ENCODE measurements at regions not wholly inside any gene's neighbourhood (a gene's known extent, or its start where the extent isn't known, plus 50 kb on each side); places are given as distances from the start of the nearest gene placed in this dataset.

DNA sequence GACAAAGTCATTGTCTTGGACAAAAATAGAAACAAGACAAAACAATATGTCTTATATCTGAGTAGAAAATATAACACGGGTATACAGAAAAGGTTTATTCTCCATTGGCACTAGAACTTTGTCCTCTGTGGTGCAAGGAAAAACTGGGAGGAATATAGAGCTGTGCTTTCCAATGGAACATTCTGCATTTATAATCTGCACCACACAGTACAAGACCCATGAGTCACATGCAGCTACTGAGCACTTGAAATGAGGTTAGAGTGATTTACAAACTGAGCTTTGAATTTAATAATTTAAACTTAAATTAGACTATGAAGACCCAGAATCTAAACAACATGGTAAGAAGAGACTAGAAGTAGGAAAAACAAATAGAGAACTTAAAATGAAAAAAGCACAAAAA, 86.1 kb downstream of the RAP2A start:
- no peaks in the 10 kb centered on the region for H3K4me1 Mint-ChIP-seq
- peaks cover 2% of the 10 kb centered on the region for H3K9me3 Mint-ChIP-seq
- H3K4me3 Mint-ChIP-seq, result no peak overlapping the region
- no peak overlapping the region for H3K27ac Mint-ChIP-seq
- H3K27me3 Mint-ChIP-seq, result peaks cover 6% of the 10 kb centered on the region
- ChIA-PET CTCF (no interaction called here), POLR2A (no interaction called here)
- H3K36me3 Mint-ChIP-seq (ENCODE audit: low read depth), result no peaks in the 10 kb centered on the region
- no peak for DNase-seq

DNA sequence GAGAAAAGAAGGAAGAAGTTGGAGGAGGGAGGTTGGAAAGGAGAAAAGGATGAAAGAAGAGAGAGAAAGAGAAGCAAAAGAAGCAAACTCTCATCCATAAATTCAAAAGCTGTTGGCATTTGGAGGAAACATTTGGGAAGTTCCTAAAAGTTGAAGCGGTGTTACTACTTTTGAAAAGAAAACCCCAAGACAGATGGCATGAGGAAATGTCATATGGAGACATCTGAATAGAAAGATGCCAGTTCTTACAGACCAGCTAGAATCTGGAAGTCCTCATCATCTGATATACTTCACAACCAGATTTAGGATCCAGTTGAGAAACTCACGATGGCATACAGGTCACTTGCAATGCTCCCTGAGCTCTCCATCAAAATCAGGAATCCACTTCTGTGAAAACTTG, 86.9 kb downstream of the RAP2A start:
- no peak overlapping the region for H3K27ac Mint-ChIP-seq
- CTCF ChIA-PET, result no interaction called here
- no peaks in the 10 kb centered on the region for H3K4me1 Mint-ChIP-seq
- peaks cover 2% of the 10 kb centered on the region for H3K9me3 Mint-ChIP-seq
- POLR2A ChIA-PET, result no interaction called here
- no peaks in the 10 kb centered on the region for H3K36me3 Mint-ChIP-seq (ENCODE audit: low read depth)
- no peak overlapping the region for H3K4me3 Mint-ChIP-seq
- no peak for DNase-seq
- H3K27me3 Mint-ChIP-seq, result peaks cover 6% of the 10 kb centered on the region

DNA sequence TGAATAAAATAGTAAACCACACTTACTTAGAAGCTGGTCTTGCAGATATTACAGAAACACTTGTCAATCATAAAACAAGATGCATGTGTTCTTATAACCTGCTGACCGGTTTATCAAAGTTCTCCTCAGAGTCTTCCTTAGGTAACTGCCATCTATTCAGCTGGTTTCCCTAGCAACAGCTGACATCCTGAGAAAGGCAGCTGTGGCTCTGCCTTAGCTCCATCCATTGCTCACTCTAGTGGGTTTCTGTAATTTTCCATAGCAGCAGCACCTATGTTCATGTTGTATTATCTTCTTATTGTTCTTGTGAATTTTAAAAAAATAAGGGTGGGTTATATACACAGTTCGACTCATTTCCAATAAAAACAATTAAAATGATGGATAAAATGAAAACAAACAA, 87.8 kb downstream of the RAP2A start:
- DNase-seq, result no peak
- Mint-ChIP-seq H3K36me3 (ENCODE audit: low read depth) (no peaks in the 10 kb centered on the region), H3K4me1 (no peaks in the 10 kb centered on the region), H3K27me3 (peaks cover 6% of the 10 kb centered on the region), H3K9me3 (peaks cover 2% of the 10 kb centered on the region), H3K4me3 (no peak overlapping the region), H3K27ac (no peak overlapping the region)
- POLR2A ChIA-PET, result no interaction called here
- CTCF ChIA-PET, result no interaction called here

DNA sequence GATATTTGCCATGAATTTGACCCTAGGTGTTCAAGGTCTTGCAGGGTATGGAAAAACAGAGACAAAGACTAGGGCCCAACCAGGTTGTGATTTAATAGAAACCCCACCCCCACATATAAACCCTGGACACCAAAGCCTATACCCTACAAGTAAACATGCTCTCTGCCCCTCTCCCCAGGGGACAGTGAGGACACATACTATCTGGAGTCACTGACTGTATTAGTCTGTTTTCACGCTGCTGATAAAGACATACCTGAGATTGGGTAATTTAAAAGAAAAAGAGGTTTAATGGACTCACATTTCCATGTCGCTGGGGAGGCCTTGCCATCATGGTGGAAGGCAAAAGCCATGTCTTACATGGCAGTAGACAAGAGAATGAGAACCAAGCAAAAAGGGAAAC, 88.3 kb downstream of the RAP2A start:
- POLR2A ChIA-PET, result no interaction called here
- CTCF ChIA-PET, result no interaction called here
- Mint-ChIP-seq H3K4me3 (no peak overlapping the region), H3K27ac (no peak overlapping the region), H3K4me1 (no peaks in the 10 kb centered on the region), H3K9me3 (peaks cover 2% of the 10 kb centered on the region), H3K36me3 (ENCODE audit: low read depth) (no peaks in the 10 kb centered on the region), H3K27me3 (peaks cover 6% of the 10 kb centered on the region)
- DNase-seq, result no peak

DNA sequence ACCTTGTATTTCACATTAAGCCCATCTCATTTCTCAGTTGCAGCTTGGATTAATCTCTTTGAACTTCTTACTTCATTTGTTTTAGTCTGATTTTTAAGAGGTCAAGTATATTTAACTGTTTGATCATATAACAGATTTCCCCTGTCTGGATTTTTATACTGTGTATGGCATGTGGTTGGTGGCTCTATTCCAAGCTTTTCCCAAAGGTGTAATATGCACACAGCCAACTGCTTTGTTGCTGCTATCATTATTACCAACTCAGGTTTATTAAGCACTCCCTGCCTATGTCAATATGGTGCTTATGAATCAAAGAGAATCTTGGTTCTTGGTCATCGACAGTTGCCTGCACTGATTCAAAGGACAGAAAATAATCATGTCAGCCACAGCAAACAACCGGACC, 92.6 kb downstream of the RAP2A start:
- POLR2A ChIA-PET, result no interaction called here
- no peak overlapping the region for H3K4me3 Mint-ChIP-seq
- H3K27me3 Mint-ChIP-seq, result peaks cover 4% of the 10 kb centered on the region

DNA sequence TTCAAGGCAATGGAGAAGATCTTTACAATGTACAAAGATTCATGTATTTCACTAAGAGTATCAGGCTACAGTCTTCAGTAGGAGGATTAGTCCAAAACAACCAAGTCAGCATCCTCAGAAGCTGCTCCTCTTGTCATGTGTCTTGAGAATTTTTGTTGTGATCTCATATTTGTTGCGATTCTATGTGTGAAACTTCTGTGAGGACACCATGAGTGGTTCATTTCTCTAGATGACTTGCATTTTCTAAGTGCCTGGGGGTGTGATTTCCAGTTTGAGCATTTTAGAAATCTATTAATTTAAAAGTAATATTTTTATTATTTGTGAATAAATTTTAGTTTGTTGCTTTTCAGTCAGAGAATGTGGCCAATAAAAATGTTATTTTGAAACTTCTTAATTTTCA, 94.5 kb downstream of the RAP2A start:
- H3K4me3 Mint-ChIP-seq, result no peak overlapping the region
- CTCF ChIA-PET, result no interaction called here
- no peaks in the 10 kb centered on the region for H3K4me1 Mint-ChIP-seq
- H3K27me3 Mint-ChIP-seq, result no peaks in the 10 kb centered on the region
- no peaks in the 10 kb centered on the region for H3K9me3 Mint-ChIP-seq
- POLR2A ChIA-PET, result no interaction called here
- no peak for DNase-seq
- H3K36me3 Mint-ChIP-seq (ENCODE audit: low read depth), result no peaks in the 10 kb centered on the region
- H3K27ac Mint-ChIP-seq, result no peak overlapping the region

More for the DNA sequence above, 92.6 kb downstream of the RAP2A start:
- H3K4me1 Mint-ChIP-seq, result no peaks in the 10 kb centered on the region
- no peaks in the 10 kb centered on the region for H3K36me3 Mint-ChIP-seq (ENCODE audit: low read depth)
- no peak for DNase-seq
- H3K27ac Mint-ChIP-seq, result no peak overlapping the region
- CTCF ChIA-PET, result no interaction called here
- no peaks in the 10 kb centered on the region for H3K9me3 Mint-ChIP-seq

DNA sequence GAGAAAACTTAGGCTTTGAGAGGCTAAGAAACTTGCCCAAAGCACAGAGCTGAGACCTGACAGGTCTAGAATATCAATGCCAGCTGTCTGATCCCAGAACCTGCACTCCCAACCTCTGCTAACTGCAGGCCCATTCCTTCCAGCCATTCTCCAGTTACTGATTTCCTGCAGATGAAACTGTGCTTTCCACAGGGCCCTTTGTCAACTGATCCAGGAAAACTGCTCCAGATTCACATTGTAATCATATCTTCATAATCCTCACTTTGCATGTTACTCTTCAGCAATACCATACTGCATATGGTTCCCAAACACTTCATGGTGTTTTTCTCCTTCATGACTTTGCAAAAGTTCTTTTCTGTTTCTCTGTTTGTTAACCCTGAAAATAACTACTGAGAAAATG, 100.6 kb downstream of the RAP2A start:
- no peak for DNase-seq
- Mint-ChIP-seq H3K27me3 (no peaks in the 10 kb centered on the region), H3K36me3 (ENCODE audit: low read depth) (no peaks in the 10 kb centered on the region), H3K4me1 (no peaks in the 10 kb centered on the region), H3K4me3 (no peak overlapping the region), H3K27ac (no peak overlapping the region), H3K9me3 (no peaks in the 10 kb centered on the region)
- CTCF ChIA-PET, result no interaction called here
- POLR2A ChIA-PET, result no interaction called here

DNA sequence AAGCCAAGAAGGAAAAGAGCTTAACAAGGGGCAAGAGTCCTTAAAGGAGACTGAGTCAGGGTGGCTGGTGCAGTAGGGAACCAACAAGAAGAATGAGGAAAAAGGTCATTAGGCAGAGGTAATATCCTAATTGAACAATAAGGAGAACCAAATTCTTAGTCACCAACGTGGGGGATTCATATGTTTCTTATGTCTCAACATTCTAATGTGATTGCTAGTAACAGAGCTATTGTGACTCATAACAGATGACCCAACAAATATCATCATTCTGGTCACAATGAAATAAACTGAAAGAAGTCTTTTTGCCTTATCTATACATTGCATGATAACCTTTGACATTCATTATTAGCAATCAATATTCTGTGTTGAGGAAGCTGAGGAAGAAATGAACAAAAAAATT, 101.6 kb downstream of the RAP2A start:
- Mint-ChIP-seq H3K36me3 (ENCODE audit: low read depth) (no peaks in the 10 kb centered on the region), H3K9me3 (no peaks in the 10 kb centered on the region), H3K27me3 (peaks cover 4% of the 10 kb centered on the region), H3K4me3 (no peak overlapping the region), H3K4me1 (no peaks in the 10 kb centered on the region), H3K27ac (no peak overlapping the region)
- DNase-seq, result no peak
- POLR2A ChIA-PET, result no interaction called here
- CTCF ChIA-PET, result no interaction called here

DNA sequence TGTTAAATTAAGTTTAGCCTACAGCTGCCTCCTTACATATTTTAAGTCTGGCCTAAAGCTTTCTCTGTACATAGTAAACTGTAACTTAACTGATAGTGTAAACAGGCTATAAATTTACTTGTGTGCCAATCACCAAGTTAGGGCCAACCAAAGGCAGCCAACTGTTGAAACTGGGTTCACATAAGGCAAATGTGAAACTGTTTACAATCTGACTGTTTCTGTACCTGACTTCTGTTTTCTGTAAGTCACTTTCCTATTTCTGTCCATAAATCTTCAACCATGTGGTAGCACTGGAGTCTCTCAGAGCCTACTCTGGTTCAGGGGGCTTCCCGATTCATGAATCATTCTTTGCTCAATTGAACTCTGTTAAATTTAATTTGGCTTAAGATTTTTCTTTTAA, 103.1 kb downstream of the RAP2A start:
- H3K27ac Mint-ChIP-seq, result no peak overlapping the region
- CTCF ChIA-PET, result no interaction called here

DNA sequence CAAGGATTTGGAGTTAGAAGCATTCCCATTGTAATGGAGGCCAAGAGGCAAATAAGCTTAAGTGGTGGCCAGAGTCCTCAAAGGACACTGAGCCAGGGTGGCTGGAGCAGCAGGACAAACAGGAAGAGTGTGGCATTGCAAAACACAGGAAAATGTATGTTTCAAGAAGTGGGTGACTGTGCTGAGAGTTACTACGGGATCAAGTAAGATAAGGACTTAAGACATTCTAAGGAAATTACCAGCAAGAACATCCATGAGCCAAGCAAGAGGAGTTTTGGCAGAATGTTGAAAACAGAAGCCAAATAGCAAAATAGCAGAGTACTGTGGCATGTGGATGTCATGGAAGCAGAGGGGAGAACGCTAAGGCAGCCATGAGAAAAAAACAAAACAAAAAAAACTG, 104.2 kb downstream of the RAP2A start:
- no peak overlapping the region for H3K27ac Mint-ChIP-seq
- no peaks in the 10 kb centered on the region for H3K36me3 Mint-ChIP-seq (ENCODE audit: low read depth)
- DNase-seq, result no peak
- no peaks in the 10 kb centered on the region for H3K4me1 Mint-ChIP-seq
- H3K4me3 Mint-ChIP-seq, result no peak overlapping the region
- peaks cover 4% of the 10 kb centered on the region for H3K27me3 Mint-ChIP-seq
- CTCF ChIA-PET, result no interaction called here
- POLR2A ChIA-PET, result no interaction called here
- H3K9me3 Mint-ChIP-seq, result no peaks in the 10 kb centered on the region

More for the DNA sequence above, 103.1 kb downstream of the RAP2A start:
- Mint-ChIP-seq H3K4me1 (no peaks in the 10 kb centered on the region), H3K27me3 (peaks cover 4% of the 10 kb centered on the region), H3K4me3 (no peak overlapping the region), H3K36me3 (ENCODE audit: low read depth) (no peaks in the 10 kb centered on the region), H3K9me3 (no peaks in the 10 kb centered on the region)
- no peak for DNase-seq
- POLR2A ChIA-PET, result no interaction called here

DNA sequence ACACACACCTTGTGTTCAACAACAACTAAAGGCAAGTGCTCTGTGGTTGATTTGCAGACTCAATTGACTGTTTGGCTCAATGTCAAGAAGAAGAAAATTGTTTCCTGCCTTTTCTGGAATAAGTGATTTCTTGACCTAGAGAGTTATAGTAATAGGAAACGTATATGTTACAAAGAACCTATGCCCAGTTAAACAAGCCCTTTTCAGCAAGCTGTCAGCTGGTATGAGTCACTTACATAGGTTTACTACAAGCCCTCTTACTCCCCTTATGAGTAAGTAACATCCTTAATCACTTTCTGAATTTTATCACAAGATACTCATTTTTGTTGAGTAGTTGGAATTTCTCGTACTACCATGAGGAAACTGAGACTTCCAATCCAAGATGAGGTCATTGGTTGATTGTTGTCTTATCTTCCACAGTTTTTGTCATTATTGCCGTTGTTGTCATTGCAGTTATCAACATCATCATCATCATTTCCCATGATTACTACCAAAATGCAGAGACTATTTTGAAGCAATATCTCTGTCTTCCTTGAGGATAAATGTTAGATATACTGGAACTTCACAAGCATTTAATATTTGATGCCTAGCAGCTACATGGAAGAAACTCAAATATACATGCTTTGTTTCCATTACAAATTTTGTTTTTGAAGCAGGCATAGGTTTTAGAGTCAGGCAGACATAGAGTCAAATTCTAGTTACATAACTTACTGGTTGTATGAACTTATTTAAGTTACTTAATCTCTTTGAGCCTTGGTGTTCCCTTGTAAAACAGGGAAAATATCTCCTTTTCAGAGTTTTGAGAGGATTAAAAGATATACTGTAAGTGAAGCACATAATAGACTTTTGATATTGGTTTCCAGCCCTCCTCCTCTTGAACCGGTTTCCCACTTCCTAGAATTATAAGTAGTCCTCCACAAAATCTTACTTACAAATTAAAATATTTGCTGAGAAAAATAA, 106.0 kb downstream of the RAP2A start:
- Mint-ChIP-seq H3K4me1 (no peaks in the 10 kb centered on the region), H3K4me3 (no peak overlapping the region), H3K27me3 (peaks cover 4% of the 10 kb centered on the region), H3K27ac (no peak overlapping the region), H3K9me3 (no peaks in the 10 kb centered on the region), H3K36me3 (ENCODE audit: low read depth) (no peaks in the 10 kb centered on the region)
- POLR2A ChIA-PET, result no interaction called here
- CTCF ChIA-PET, result no interaction called here
- no peak for DNase-seq

DNA sequence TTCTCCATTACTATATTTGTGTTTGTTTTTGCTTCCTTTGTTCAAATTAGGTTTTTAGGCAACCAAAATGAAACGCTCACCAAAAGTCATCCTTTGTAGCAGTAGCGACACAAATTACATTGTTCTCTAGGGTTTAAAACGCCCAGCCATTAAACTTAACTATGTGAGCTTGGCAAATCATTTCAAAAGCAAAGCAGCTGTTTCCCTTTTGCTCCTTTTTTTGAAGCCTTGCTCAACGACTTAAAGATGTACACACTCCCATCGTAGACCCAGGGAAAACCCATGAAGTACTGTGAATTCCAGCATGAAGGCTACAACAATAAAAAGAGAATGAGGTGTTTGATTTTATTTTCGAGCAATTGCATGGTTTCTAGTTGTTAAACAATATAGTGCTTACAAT, 106.7 kb downstream of the RAP2A start:
- CTCF ChIA-PET, result no interaction called here
- H3K36me3 Mint-ChIP-seq (ENCODE audit: low read depth), result no peaks in the 10 kb centered on the region
- POLR2A ChIA-PET, result no interaction called here

DNA sequence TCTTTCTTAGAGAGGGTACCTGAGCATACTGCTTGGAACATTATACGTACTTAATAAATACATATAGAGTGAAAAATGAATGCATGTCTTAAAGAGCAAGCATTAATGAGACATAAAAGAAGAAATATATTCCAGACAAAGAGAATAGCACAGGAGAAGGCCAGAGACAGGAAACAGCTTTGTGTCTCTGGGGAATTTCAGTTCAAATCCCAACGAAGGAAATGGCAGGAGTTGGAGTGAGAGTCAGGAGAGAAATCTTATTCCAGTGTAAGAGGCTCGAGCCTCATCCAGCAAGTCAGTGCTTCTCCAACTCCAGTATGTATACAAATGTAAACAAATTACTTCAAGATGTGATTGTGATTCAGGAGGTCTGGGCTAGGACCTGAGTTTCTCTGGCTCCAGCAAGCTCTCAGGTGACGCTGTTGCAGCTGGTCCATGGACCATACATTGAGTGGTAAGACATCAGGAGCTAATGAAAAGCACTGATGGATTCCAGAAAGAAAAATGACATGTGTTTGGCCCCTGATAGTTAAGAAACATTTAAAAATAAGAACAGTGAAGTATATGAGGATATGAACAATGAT, 108.2 kb downstream of the RAP2A start:
- peaks cover 4% of the 10 kb centered on the region for H3K27me3 Mint-ChIP-seq
- no peak overlapping the region for H3K27ac Mint-ChIP-seq
- peaks cover 2% of the 10 kb centered on the region for H3K9me3 Mint-ChIP-seq
- no peaks in the 10 kb centered on the region for H3K4me1 Mint-ChIP-seq
- POLR2A ChIA-PET, result no interaction called here
- DNase-seq, result no peak
- CTCF ChIA-PET, result no interaction called here
- no peak overlapping the region for H3K4me3 Mint-ChIP-seq
- H3K36me3 Mint-ChIP-seq (ENCODE audit: low read depth), result no peaks in the 10 kb centered on the region

More for the DNA sequence above, 106.7 kb downstream of the RAP2A start:
- Mint-ChIP-seq H3K4me3 (no peak overlapping the region), H3K9me3 (peaks cover 1% of the 10 kb centered on the region), H3K4me1 (no peaks in the 10 kb centered on the region), H3K27ac (no peak overlapping the region), H3K27me3 (peaks cover 4% of the 10 kb centered on the region)
- DNase-seq, result no peak

DNA sequence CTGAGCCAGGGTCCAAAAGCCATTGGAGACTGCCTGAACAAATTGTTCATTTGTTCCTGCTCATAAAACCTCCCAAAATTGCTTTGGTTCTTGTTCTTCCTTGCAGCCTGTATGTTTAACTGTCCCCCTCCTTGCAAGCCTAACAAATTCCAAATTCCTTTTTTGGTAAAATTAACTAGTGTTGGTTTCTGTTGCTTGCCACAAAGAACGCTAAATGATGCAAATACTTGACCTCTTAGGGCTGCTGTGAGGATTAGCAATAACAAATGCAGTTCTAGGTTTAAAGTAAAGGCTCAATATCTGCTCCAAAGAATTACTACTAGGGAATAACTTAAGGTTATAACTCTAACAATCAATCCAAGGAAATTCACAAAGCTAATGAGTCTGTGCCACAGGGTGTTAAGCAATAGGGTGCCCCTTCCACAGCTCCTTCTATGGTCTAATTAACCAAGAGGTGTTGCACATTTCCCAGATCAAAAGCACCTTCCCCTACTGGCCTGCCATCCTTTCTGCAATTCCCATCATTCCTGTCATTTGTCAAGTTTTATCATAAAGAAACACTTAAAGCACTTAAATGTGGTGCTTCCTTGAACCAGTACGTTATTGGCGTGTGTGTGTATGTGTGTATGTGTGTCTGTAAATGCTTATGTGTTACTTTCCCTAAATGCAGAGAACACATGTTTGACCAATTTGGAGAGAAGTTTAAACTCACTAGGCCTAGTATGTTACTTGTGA, 110.2 kb downstream of the RAP2A start:
- peaks cover 4% of the 10 kb centered on the region for H3K27me3 Mint-ChIP-seq
- CTCF ChIA-PET, result no interaction called here
- no peaks in the 10 kb centered on the region for H3K4me1 Mint-ChIP-seq
- DNase-seq, result no peak
- H3K27ac Mint-ChIP-seq, result no peak overlapping the region
- POLR2A ChIA-PET, result no interaction called here
- H3K9me3 Mint-ChIP-seq, result peaks cover 2% of the 10 kb centered on the region
- H3K4me3 Mint-ChIP-seq, result no peak overlapping the region
- no peaks in the 10 kb centered on the region for H3K36me3 Mint-ChIP-seq (ENCODE audit: low read depth)
